Left lung (tissue), 4 donors: ENCODE measurements at regions not wholly inside any gene's neighbourhood (a gene's known extent, or its start where the extent isn't known, plus 50 kb on each side); places are given as distances from the start of the nearest gene placed in this dataset.

Experiments used
- ATAC-seq: fragments of 200-7000 bp; cut with Tn5 transposase; one replicate; pipeline ENCODE4 v1.9.1; 2020; ENCODE audit warnings: moderate library complexity
- DNase-seq, 4 donors: peaks; one replicate each; pipeline ENCODE4 v3.0.0-alpha.2; 2013 to 2020
- H3K27ac ChIP-seq, 2 donors: fragments of 200-600 bp; sonication (generic) in 1 of 2; one replicate each; pipeline versions ENCODE4 v1.5.0 to v1.8.0; 2020 to 2021
- H3K27me3 ChIP-seq, 2 donors: fragments of 200-600 bp; sonication (generic) in 1 of 2; one replicate each; pipeline versions ENCODE4 v1.5.0 to v1.8.0; 2020 to 2021
- H3K36me3 ChIP-seq, 2 donors: fragments of 200-600 bp; sonication (generic) in 1 of 2; one replicate each; pipeline versions ENCODE4 v1.5.0 to v1.8.0; 2020 to 2021
- H3K4me1 ChIP-seq, 2 donors: fragments of 200-600 bp; one replicate each; pipeline ENCODE4 v1.8.0; 2021
- H3K4me3 ChIP-seq, 2 donors: fragments of 200-600 bp; sonication (generic) in 1 of 2; one replicate each; pipeline versions ENCODE4 v1.5.0 to v1.8.0; 2020 to 2021; ENCODE audit warnings: mild to moderate bottlenecking in 1 of 2
- H3K9me3 ChIP-seq, 2 donors: fragments of 200-600 bp; sonication (generic) in 1 of 2; one replicate each; pipeline versions ENCODE4 v1.5.0 to v1.8.0; 2020 to 2021
- CTCF ChIP-seq, 2 donors: fragments of 200-600 bp; sonication (generic) in 1 of 2; IDR thresholded peaks; one replicate each; pipeline versions ENCODE4 v1.5.0 to v1.8.0; 2021; ENCODE audit warnings: antibody characterized with exemption in 2 of 2
- intact Hi-C, 2 donors: fragments of 100-400 bp; cut with DNase I; formaldehyde crosslinking; loops; one replicate each; pipeline versions ENCODE4 v1.11.2 to v1.14.2; 2022
- donor health status: DM: no; HTN: yes; CAD: no.
- donor health status: DM: no; HTN: no; CAD: no.

- no peak overlapping the region for H3K4me3 ChIP-seq
- no peaks in the 10 kb centered on the region for H3K4me1 ChIP-seq
- intact Hi-C loops = no loop called here
- no peak for DNase-seq
- no peak overlapping the region for H3K27ac ChIP-seq
- no peaks in the 10 kb centered on the region for H3K36me3 ChIP-seq
- ATAC-seq = no peak
- TF ChIP-seq CTCF (IDR thresholded peaks at IDR 0.05) = no peak
- no peaks in the 10 kb centered on the region for H3K9me3 ChIP-seq
- no peaks in the 10 kb centered on the region for H3K27me3 ChIP-seq
These were observed 78.5 kb upstream of the SPANXC start for GRCh38 chrX:141320801-141321200.

- Histone ChIP-seq H3K27me3 (no peaks in the 10 kb centered on the region), H3K27ac (no peak overlapping the region), H3K36me3 (no peaks in the 10 kb centered on the region), H3K4me1 (no peaks in the 10 kb centered on the region), H3K4me3 (no peak overlapping the region), H3K9me3 (no peaks in the 10 kb centered on the region)
- no peak for DNase-seq
- no peak for ATAC-seq
- intact Hi-C loops = no loop called here
- no peak for TF ChIP-seq CTCF (IDR thresholded peaks at IDR 0.05)
These were observed 72.1 kb upstream of the SPANXC start for GRCh38 chrX:141314441-141314840.

- H3K27me3 ChIP-seq = no peaks in the 10 kb centered on the region
- no peak for TF ChIP-seq CTCF (IDR thresholded peaks at IDR 0.05)
- no peak overlapping the region for H3K27ac ChIP-seq
- H3K4me1 ChIP-seq = no peaks in the 10 kb centered on the region
- H3K36me3 ChIP-seq = no peaks in the 10 kb centered on the region
- H3K9me3 ChIP-seq = no peaks in the 10 kb centered on the region
- no peak overlapping the region for H3K4me3 ChIP-seq
- no peak for DNase-seq
- intact Hi-C loops = no loop called here
- ATAC-seq = no peak
These were observed 58.7 kb upstream of the SPANXC start for GRCh38 chrX:141301017-141301416.
